Stimulated activated CD4-positive, alpha-beta T cell treated with anti-CD3 and anti-CD28 coated beads, Interleukin-15, amount 100 ng/mL, for 48 hours (primary cell): ENCODE measurements at regions not wholly inside any gene's neighbourhood (a gene's known extent, or its start where the extent isn't known, plus 50 kb on each side); places are given as distances from the start of the nearest gene placed in this dataset.

Experiments
- DNase-seq, 2 donors: peaks; one replicate each; pipeline ENCODE4 v3.0.0-alpha.2; 2020; ENCODE audit warnings: low read depth in 2 of 2

GRCh38 chr2:220051716-220052115 lies 424.3 kb downstream of the SLC4A3 start:
- no peak for DNase-seq

- DNase-seq = no peak
These were observed 426.5 kb downstream of the SLC4A3 start for GRCh38 chr2:220053919-220054318.

- no peak for DNase-seq
These were observed 430.0 kb downstream of the SLC4A3 start for GRCh38 chr2:220057391-220057790.

GRCh38 chr2:220057916-220058315 lies 430.5 kb downstream of the SLC4A3 start:
- no peak for DNase-seq

- no peak for DNase-seq
These were observed 436.9 kb downstream of the SLC4A3 start for GRCh38 chr2:220064111-220065030.

GRCh38 chr2:220065581-220065980 lies 438.2 kb downstream of the SLC4A3 start:
- no peak for DNase-seq

GRCh38 chr2:220068846-220069245 lies 441.4 kb downstream of the SLC4A3 start:
- DNase-seq = no peak

- DNase-seq = no peak
These were observed 442.9 kb downstream of the SLC4A3 start for GRCh38 chr2:220070349-220070748.

- no peak for DNase-seq
These were observed 444.3 kb downstream of the SLC4A3 start for GRCh38 chr2:220071696-220072095.

- DNase-seq = no peak
These were observed 445.3 kb downstream of the SLC4A3 start for GRCh38 chr2:220072669-220073220.

- no peak for DNase-seq
These were observed 448.4 kb downstream of the SLC4A3 start for GRCh38 chr2:220075835-220076234.

- no peak for DNase-seq
These were observed 449.3 kb downstream of the SLC4A3 start for GRCh38 chr2:220076734-220077133.

- DNase-seq = no peak
These were observed 450.1 kb downstream of the SLC4A3 start for GRCh38 chr2:220077488-220077887.

- no peak for DNase-seq
These were observed 451.0 kb downstream of the SLC4A3 start for GRCh38 chr2:220078439-220078838.

GRCh38 chr2:220079595-220079994 lies 452.2 kb downstream of the SLC4A3 start:
- no peak for DNase-seq

- DNase-seq = no peak
These were observed 453.7 kb downstream of the SLC4A3 start for GRCh38 chr2:220081171-220081570.

GRCh38 chr2:220090050-220090449 lies 462.6 kb downstream of the SLC4A3 start:
- DNase-seq = no peak

GRCh38 chr2:220096406-220096805 lies 469.0 kb downstream of the SLC4A3 start:
- DNase-seq = no peak

GRCh38 chr2:220101980-220102379 lies 474.6 kb downstream of the SLC4A3 start:
- DNase-seq = no peak

GRCh38 chr2:220103596-220103995 lies 476.2 kb downstream of the SLC4A3 start:
- DNase-seq = no peak

- no peak for DNase-seq
These were observed 477.5 kb downstream of the SLC4A3 start for GRCh38 chr2:220104871-220105351.

GRCh38 chr2:220106065-220106464 lies 478.6 kb downstream of the SLC4A3 start:
- DNase-seq = no peak

GRCh38 chr2:220107380-220107791 lies 480.0 kb downstream of the SLC4A3 start:
- no peak for DNase-seq
